Natural killer cell (primary cell): ENCODE measurements at regions not wholly inside any gene's neighbourhood (a gene's known extent, or its start where the extent isn't known, plus 50 kb on each side); places are given as distances from the start of the nearest gene placed in this dataset.

Experiments
- ATAC-seq, 3 donors: fragments of 150-1000 bp in 2 of 3; fragments of 200-7000 bp in 1 of 3; cut with Tn5 transposase; 1 replicate in 1 of 3; 2 replicates in 2 of 3; pipeline ENCODE4 v1.10.0; 2021; ENCODE audit warnings: mild to moderate bottlenecking in 2 of 3, moderate library complexity in 2 of 3
- DNase-seq, 2 donors: peaks; one replicate each; pipeline versions ENCODE4 v3.0.0 to v3.0.0-alpha.2; 2013 to 2021; ENCODE audit warnings: mixed read lengths in 1 of 2
- H3K27ac ChIP-seq: one replicate; pipeline ENCODE4 v1.5.1; 2013; ENCODE audit warnings: mild to moderate bottlenecking, low read length
- H3K27me3 ChIP-seq: one replicate; pipeline ENCODE4 v1.6.1; 2013; ENCODE audit warnings: low read length; ENCODE audit not compliant: control insufficient read depth, insufficient read depth
- H3K36me3 ChIP-seq: one replicate; pipeline ENCODE4 v1.6.1; 2013; ENCODE audit warnings: low read length; ENCODE audit not compliant: control insufficient read depth, insufficient read depth
- H3K4me1 ChIP-seq: one replicate; pipeline ENCODE4 v1.6.1; 2013; ENCODE audit warnings: low read length; ENCODE audit not compliant: control insufficient read depth, insufficient read depth
- H3K4me3 ChIP-seq: one replicate; pipeline ENCODE4 v1.5.1; 2013; ENCODE audit warnings: low read length
- H3K9me3 ChIP-seq: one replicate; pipeline ENCODE4 v1.6.1; 2013; ENCODE audit warnings: low read length; ENCODE audit not compliant: control insufficient read depth, insufficient read depth
- H3K27ac Mint-ChIP-seq, 2 donors: one replicate each; pipeline ENCODE4 v1.8.0; 2022; ENCODE audit warnings: mild to moderate bottlenecking in 2 of 2, mixed read lengths in 2 of 2, moderate library complexity in 1 of 2
- H3K27me3 Mint-ChIP-seq, 2 donors: one replicate each; pipeline ENCODE4 v1.8.0; 2022; ENCODE audit warnings: low read depth in 2 of 2, mixed read lengths in 2 of 2
- H3K36me3 Mint-ChIP-seq: one replicate; pipeline ENCODE4 v1.8.0; 2022; ENCODE audit warnings: mixed read lengths
- H3K4me1 Mint-ChIP-seq, 2 donors: one replicate each; pipeline ENCODE4 v1.8.0; 2022; ENCODE audit warnings: mixed read lengths in 2 of 2
- H3K4me3 Mint-ChIP-seq: one replicate; pipeline ENCODE4 v1.8.0; 2022; ENCODE audit warnings: mild to moderate bottlenecking, moderate library complexity, mixed read lengths
- H3K9me3 Mint-ChIP-seq, 2 donors: one replicate each; pipeline ENCODE4 v1.8.0; 2022; ENCODE audit warnings: mixed read lengths in 2 of 2
- CTCF ChIP-seq: fragments of 200-600 bp; IDR thresholded peaks from one replicate; pipeline ENCODE4 v1.8.0; 2022; ENCODE audit warnings: antibody characterized with exemption
- WGBS: methylation state at CpG from one replicate; pipeline ENCODE4 v1.1.7; 2013; ENCODE audit warnings: missing lambda C conversion rate; ENCODE audit not compliant: insufficient coverage; 5-methylcytosine and 5-hydroxymethylcytosine counted together
- intact Hi-C: fragments of 100-400 bp; cut with micrococcal nuclease; formaldehyde crosslinking; loops from one replicate; pipeline ENCODE4 v1.14.2; 2022

GRCh38 chr4:181498148-181498547 is 745.1 kb upstream of the TENM3 start:
- Histone ChIP-seq H3K4me3 (no peak overlapping the region), H3K9me3 (no peaks in the 10 kb centered on the region), H3K36me3 (no peaks in the 10 kb centered on the region), H3K27ac (no peak overlapping the region), H3K27me3 (no peaks in the 10 kb centered on the region), H3K4me1 (no peaks in the 10 kb centered on the region)
- no peak for DNase-seq
- Mint-ChIP-seq H3K27ac (no peak overlapping the region), H3K27me3 (no peaks in the 10 kb centered on the region), H3K36me3 (peaks cover 6% of the 10 kb centered on the region), H3K9me3 (peaks cover 7 to 9% of the 10 kb centered on the region in 2 donors), H3K4me1 (no peaks in the 10 kb centered on the region), H3K4me3 (no peak overlapping the region)
- intact Hi-C loops, result no loop called here
- no peak for TF ChIP-seq CTCF
- WGBS, result 86% methylated on average over 1 of the region's 1 CpG
- ATAC-seq, result no peak

- Histone ChIP-seq H3K27me3 (no peaks in the 10 kb centered on the region), H3K27ac (no peak overlapping the region), H3K4me1 (no peaks in the 10 kb centered on the region), H3K4me3 (no peak overlapping the region), H3K36me3 (no peaks in the 10 kb centered on the region), H3K9me3 (no peaks in the 10 kb centered on the region)
- Mint-ChIP-seq H3K4me1 (no peaks in the 10 kb centered on the region), H3K4me3 (no peak overlapping the region), H3K27ac (no peak overlapping the region), H3K9me3 (peaks cover 8% of the 10 kb centered on the region in 2 donors), H3K36me3 (peaks cover 6% of the 10 kb centered on the region), H3K27me3 (no peaks in the 10 kb centered on the region)
- DNase-seq (no peak), ATAC-seq (no peak)
- no peak for TF ChIP-seq CTCF
- WGBS, result 94% methylated on average over 8 of the region's 8 CpGs
- intact Hi-C loops, result no loop called here
Observed at GRCh38 chr4:181502611-181503010, 740.6 kb upstream of the TENM3 start.

GRCh38 chr4:181503687-181504390 is 739.4 kb upstream of the TENM3 start:
- H3K9me3 ChIP-seq, result no peaks in the 10 kb centered on the region
- no peaks in the 10 kb centered on the region for H3K27me3 ChIP-seq
- peaks cover 6 to 8% of the 10 kb centered on the region in 2 donors for H3K9me3 Mint-ChIP-seq
- WGBS, result 83% methylated on average over 10 of the region's 12 CpGs
- no peak overlapping the region for H3K4me3 ChIP-seq
- no peak overlapping the region for H3K27ac ChIP-seq
- H3K4me3 Mint-ChIP-seq, result no peak overlapping the region
- intact Hi-C loops, result no loop called here
- H3K36me3 Mint-ChIP-seq, result peaks cover 6% of the 10 kb centered on the region
- DNase-seq (no peak), ATAC-seq (no peak)
- H3K27me3 Mint-ChIP-seq, result no peaks in the 10 kb centered on the region
- H3K4me1 ChIP-seq, result no peaks in the 10 kb centered on the region
- no peak overlapping the region for H3K27ac Mint-ChIP-seq
- no peak for TF ChIP-seq CTCF
- H3K36me3 ChIP-seq, result no peaks in the 10 kb centered on the region
- H3K4me1 Mint-ChIP-seq, result no peaks in the 10 kb centered on the region

GRCh38 chr4:181504924-181505323 is 738.3 kb upstream of the TENM3 start:
- DNase-seq (no peak), ATAC-seq (no peak)
- no peak overlapping the region for H3K27ac ChIP-seq
- H3K4me1 Mint-ChIP-seq, result no peaks in the 10 kb centered on the region
- H3K4me1 ChIP-seq, result no peaks in the 10 kb centered on the region
- no peaks in the 10 kb centered on the region for H3K9me3 ChIP-seq
- H3K27ac Mint-ChIP-seq, result no peak overlapping the region
- no peaks in the 10 kb centered on the region for H3K27me3 Mint-ChIP-seq
- TF ChIP-seq CTCF, result no peak
- H3K36me3 Mint-ChIP-seq, result no peaks in the 10 kb centered on the region
- intact Hi-C loops, result no loop called here
- H3K4me3 Mint-ChIP-seq, result no peak overlapping the region
- no peak overlapping the region for H3K4me3 ChIP-seq
- H3K36me3 ChIP-seq, result no peaks in the 10 kb centered on the region
- no peaks in the 10 kb centered on the region for H3K27me3 ChIP-seq
- H3K9me3 Mint-ChIP-seq, result peaks cover 4 to 11% of the 10 kb centered on the region in 2 donors
- 86% methylated on average over 6 of the region's 6 CpGs for WGBS
